HEK293 (cell line): ENCODE measurements at regions not wholly inside any gene's neighbourhood (a gene's known extent, or its start where the extent isn't known, plus 50 kb on each side); places are given as distances from the start of the nearest gene placed in this dataset.

ENCODE experiments used
- CTCF ChIP-seq: fragments of 450-650 bp; formaldehyde crosslinking; IDR thresholded peaks from 2 replicates; pipeline ENCODE4 v1.5.1; 2016; ENCODE audit warnings: missing biosample characterization, missing genetic modification characterization
- ZNF112 ChIP-seq: fragments of 450-650 bp; formaldehyde crosslinking; IDR thresholded peaks from 2 replicates; pipeline ENCODE4 v1.5.0; 2017; ENCODE audit warnings: missing biosample characterization, missing genetic modification characterization
- ZNF23 ChIP-seq: fragments of 450-650 bp; formaldehyde crosslinking; IDR thresholded peaks from 2 replicates; pipeline ENCODE4 v1.5.1; 2016; ENCODE audit warnings: missing biosample characterization, missing genetic modification characterization, borderline replicate concordance
- ZNF335 ChIP-seq: fragments of 450-650 bp; formaldehyde crosslinking; conservative IDR thresholded peaks from 2 replicates; pipeline ENCODE4 v1.5.1; 2016; ENCODE audit warnings: missing biosample characterization, missing genetic modification characterization
- ZNF341 ChIP-seq: fragments of 450-650 bp; formaldehyde crosslinking; IDR thresholded peaks from 2 replicates; pipeline ENCODE4; 2016; ENCODE audit warnings: low read depth, missing biosample characterization, missing genetic modification characterization
- ZNF513 ChIP-seq: fragments of 450-650 bp; IDR thresholded peaks from 2 replicates; pipeline ENCODE4 v1.5.1; 2018; ENCODE audit warnings: missing biosample characterization, missing genetic modification characterization
- ZNF785 ChIP-seq: fragments of 450-650 bp; formaldehyde crosslinking; IDR thresholded peaks from 2 replicates; pipeline ENCODE4 v1.5.1; 2016; ENCODE audit warnings: missing biosample characterization, missing genetic modification characterization

GRCh38 chr11:80733790-80734189 is 1293.0 kb upstream of the TENM4 start:
- TF ChIP-seq ZNF513 (tag by site-specific recombination) (no peak), ZNF23 (no peak), ZNF341 (no peak), ZNF785 (no peak), CTCF (tag by site-specific recombination) (no peak), ZNF335 (no peak), ZNF112 (no peak)
